ENCODE measurements at regions not wholly inside any gene's neighbourhood (a gene's known extent, or its start where the extent isn't known, plus 50 kb on each side); places are given as distances from the start of the nearest gene placed in this dataset.

- H3K4me3 ChIP-seq (ENCODE audit: extremely low read depth, insufficient read depth, low read length, poor library complexity, severe bottlenecking), result no peak overlapping the region
- H3K27ac ChIP-seq (ENCODE audit: low read depth, low read length, severe bottlenecking), result no peak overlapping the region
- no CpG with 5 or more reads among the region's 2 CpGs for WGBS, 2 experiments (ENCODE audit: insufficient coverage in 2 of 2)
- H3K9me3 ChIP-seq (ENCODE audit: control insufficient read depth, low read length), result no peaks in the 10 kb centered on the region
- H3K36me3 ChIP-seq (ENCODE audit: control insufficient read depth, insufficient read depth, low read length), result no peaks in the 10 kb centered on the region
- peaks cover 6% of the 10 kb centered on the region for H3K4me1 ChIP-seq (ENCODE audit: control insufficient read depth, insufficient read depth, low read length, poor library complexity, severe bottlenecking)
Measured at GRCh38 chr6:100166956-100167355, 172.9 kb upstream of the MCHR2 start.

- H3K4me1 ChIP-seq (ENCODE audit: control insufficient read depth, insufficient read depth, low read length, poor library complexity, severe bottlenecking), result peaks cover 6% of the 10 kb centered on the region
- no peaks in the 10 kb centered on the region for H3K9me3 ChIP-seq (ENCODE audit: control insufficient read depth, low read length)
- H3K27ac ChIP-seq (ENCODE audit: low read depth, low read length, severe bottlenecking), result no peak overlapping the region
- no peak overlapping the region for H3K4me3 ChIP-seq (ENCODE audit: extremely low read depth, insufficient read depth, low read length, poor library complexity, severe bottlenecking)
- H3K36me3 ChIP-seq (ENCODE audit: control insufficient read depth, insufficient read depth, low read length), result no peaks in the 10 kb centered on the region
Measured at GRCh38 chr6:100165442-100165841, 171.4 kb upstream of the MCHR2 start.

- Histone ChIP-seq H3K4me3 (ENCODE audit: extremely low read depth, insufficient read depth, low read length, poor library complexity, severe bottlenecking) (no peak overlapping the region), H3K9me3 (ENCODE audit: control insufficient read depth, low read length) (no peaks in the 10 kb centered on the region), H3K36me3 (ENCODE audit: control insufficient read depth, insufficient read depth, low read length) (no peaks in the 10 kb centered on the region), H3K4me1 (ENCODE audit: control insufficient read depth, insufficient read depth, low read length, poor library complexity, severe bottlenecking) (peaks cover 6% of the 10 kb centered on the region), H3K27ac (ENCODE audit: low read depth, low read length, severe bottlenecking) (no peak overlapping the region)
- 20 to 28% methylated on average over 3 to 4 of the region's 5 CpGs for WGBS, 2 experiments (ENCODE audit: insufficient coverage in 2 of 2)
Measured at GRCh38 chr6:100163035-100163434, 169.0 kb upstream of the MCHR2 start.

- Histone ChIP-seq H3K4me3 (ENCODE audit: extremely low read depth, insufficient read depth, low read length, poor library complexity, severe bottlenecking) (no peak overlapping the region), H3K4me1 (ENCODE audit: control insufficient read depth, insufficient read depth, low read length, poor library complexity, severe bottlenecking) (peaks cover 2% of the 10 kb centered on the region), H3K27ac (ENCODE audit: low read depth, low read length, severe bottlenecking) (no peak overlapping the region), H3K36me3 (ENCODE audit: control insufficient read depth, insufficient read depth, low read length) (no peaks in the 10 kb centered on the region), H3K9me3 (ENCODE audit: control insufficient read depth, low read length) (no peaks in the 10 kb centered on the region)
- 73 to 86% methylated on average over 1 to 2 of the region's 2 CpGs for WGBS, 2 experiments (ENCODE audit: insufficient coverage in 2 of 2)
Measured at GRCh38 chr6:100161782-100162365, 167.9 kb upstream of the MCHR2 start.

GRCh38 chr6:100160930-100161329 lies 166.9 kb upstream of the MCHR2 start:
- Histone ChIP-seq H3K4me3 (ENCODE audit: extremely low read depth, insufficient read depth, low read length, poor library complexity, severe bottlenecking) (no peak overlapping the region), H3K36me3 (ENCODE audit: control insufficient read depth, insufficient read depth, low read length) (no peaks in the 10 kb centered on the region), H3K27ac (ENCODE audit: low read depth, low read length, severe bottlenecking) (no peak overlapping the region), H3K4me1 (ENCODE audit: control insufficient read depth, insufficient read depth, low read length, poor library complexity, severe bottlenecking) (no peaks in the 10 kb centered on the region), H3K9me3 (ENCODE audit: control insufficient read depth, low read length) (no peaks in the 10 kb centered on the region)
- 38 to 51% methylated on average over 2 of the region's 3 CpGs for WGBS, 2 experiments (ENCODE audit: insufficient coverage in 2 of 2)

- no peaks in the 10 kb centered on the region for H3K36me3 ChIP-seq (ENCODE audit: control insufficient read depth, insufficient read depth, low read length)
- no CpG with 5 or more reads among the region's 2 CpGs for WGBS, 2 experiments (ENCODE audit: insufficient coverage in 2 of 2)
- no peaks in the 10 kb centered on the region for H3K9me3 ChIP-seq (ENCODE audit: control insufficient read depth, low read length)
- no peaks in the 10 kb centered on the region for H3K4me1 ChIP-seq (ENCODE audit: control insufficient read depth, insufficient read depth, low read length, poor library complexity, severe bottlenecking)
- no peak overlapping the region for H3K27ac ChIP-seq (ENCODE audit: low read depth, low read length, severe bottlenecking)
- H3K4me3 ChIP-seq (ENCODE audit: extremely low read depth, insufficient read depth, low read length, poor library complexity, severe bottlenecking), result no peak overlapping the region
Measured at GRCh38 chr6:100155141-100155540, 161.1 kb upstream of the MCHR2 start.

- Histone ChIP-seq H3K4me1 (ENCODE audit: control insufficient read depth, insufficient read depth, low read length, poor library complexity, severe bottlenecking) (no peaks in the 10 kb centered on the region), H3K9me3 (ENCODE audit: control insufficient read depth, low read length) (no peaks in the 10 kb centered on the region), H3K27ac (ENCODE audit: low read depth, low read length, severe bottlenecking) (no peak overlapping the region), H3K36me3 (ENCODE audit: control insufficient read depth, insufficient read depth, low read length) (no peaks in the 10 kb centered on the region), H3K4me3 (ENCODE audit: extremely low read depth, insufficient read depth, low read length, poor library complexity, severe bottlenecking) (no peak overlapping the region)
- WGBS, 2 experiments (ENCODE audit: insufficient coverage in 2 of 2), result 95% methylated on average over 2 of the region's 2 CpGs; no CpG with 5 or more reads in 1 of the 2 experiments
Measured at GRCh38 chr6:100153636-100154275, 159.7 kb upstream of the MCHR2 start.

- Histone ChIP-seq H3K27ac (ENCODE audit: low read depth, low read length, severe bottlenecking) (no peak overlapping the region), H3K4me3 (ENCODE audit: extremely low read depth, insufficient read depth, low read length, poor library complexity, severe bottlenecking) (no peak overlapping the region), H3K9me3 (ENCODE audit: control insufficient read depth, low read length) (no peaks in the 10 kb centered on the region), H3K4me1 (ENCODE audit: control insufficient read depth, insufficient read depth, low read length, poor library complexity, severe bottlenecking) (no peaks in the 10 kb centered on the region), H3K36me3 (ENCODE audit: control insufficient read depth, insufficient read depth, low read length) (no peaks in the 10 kb centered on the region)
- no CpG with 5 or more reads among the region's 1 CpG for WGBS, 2 experiments (ENCODE audit: insufficient coverage in 2 of 2)
Measured at GRCh38 chr6:100152201-100152600, 158.2 kb upstream of the MCHR2 start.

- Histone ChIP-seq H3K4me3 (ENCODE audit: extremely low read depth, insufficient read depth, low read length, poor library complexity, severe bottlenecking) (no peak overlapping the region), H3K36me3 (ENCODE audit: control insufficient read depth, insufficient read depth, low read length) (no peaks in the 10 kb centered on the region), H3K4me1 (ENCODE audit: control insufficient read depth, insufficient read depth, low read length, poor library complexity, severe bottlenecking) (no peaks in the 10 kb centered on the region), H3K9me3 (ENCODE audit: control insufficient read depth, low read length) (no peaks in the 10 kb centered on the region), H3K27ac (ENCODE audit: low read depth, low read length, severe bottlenecking) (no peak overlapping the region)
- 72 to 84% methylated on average over 2 of the region's 2 CpGs for WGBS, 2 experiments (ENCODE audit: insufficient coverage in 2 of 2)
Measured at GRCh38 chr6:100144991-100145390, 151.0 kb upstream of the MCHR2 start.

- no peaks in the 10 kb centered on the region for H3K36me3 ChIP-seq (ENCODE audit: control insufficient read depth, insufficient read depth, low read length)
- no peak overlapping the region for H3K4me3 ChIP-seq (ENCODE audit: extremely low read depth, insufficient read depth, low read length, poor library complexity, severe bottlenecking)
- no peaks in the 10 kb centered on the region for H3K9me3 ChIP-seq (ENCODE audit: control insufficient read depth, low read length)
- H3K27ac ChIP-seq (ENCODE audit: low read depth, low read length, severe bottlenecking), result no peak overlapping the region
- WGBS, 2 experiments (ENCODE audit: insufficient coverage in 2 of 2), result 86 to 93% methylated on average over 3 of the region's 4 CpGs
- no peaks in the 10 kb centered on the region for H3K4me1 ChIP-seq (ENCODE audit: control insufficient read depth, insufficient read depth, low read length, poor library complexity, severe bottlenecking)
Measured at GRCh38 chr6:100138346-100139022, 144.5 kb upstream of the MCHR2 start.

GRCh38 chr6:100137759-100138158 lies 143.7 kb upstream of the MCHR2 start:
- Histone ChIP-seq H3K4me3 (ENCODE audit: extremely low read depth, insufficient read depth, low read length, poor library complexity, severe bottlenecking) (no peak overlapping the region), H3K4me1 (ENCODE audit: control insufficient read depth, insufficient read depth, low read length, poor library complexity, severe bottlenecking) (no peaks in the 10 kb centered on the region), H3K9me3 (ENCODE audit: control insufficient read depth, low read length) (no peaks in the 10 kb centered on the region), H3K36me3 (ENCODE audit: control insufficient read depth, insufficient read depth, low read length) (no peaks in the 10 kb centered on the region), H3K27ac (ENCODE audit: low read depth, low read length, severe bottlenecking) (no peak overlapping the region)
- 90% methylated on average over 2 of the region's 2 CpGs; no CpG with 5 or more reads in 1 of the 2 experiments for WGBS, 2 experiments (ENCODE audit: insufficient coverage in 2 of 2)

Data from mesodermal cell (in vitro differentiated cells).